ENCODE measurements at regions not wholly inside any gene's neighbourhood (a gene's known extent, or its start where the extent isn't known, plus 50 kb on each side); places are given as distances from the start of the nearest gene placed in this dataset.

DNA sequence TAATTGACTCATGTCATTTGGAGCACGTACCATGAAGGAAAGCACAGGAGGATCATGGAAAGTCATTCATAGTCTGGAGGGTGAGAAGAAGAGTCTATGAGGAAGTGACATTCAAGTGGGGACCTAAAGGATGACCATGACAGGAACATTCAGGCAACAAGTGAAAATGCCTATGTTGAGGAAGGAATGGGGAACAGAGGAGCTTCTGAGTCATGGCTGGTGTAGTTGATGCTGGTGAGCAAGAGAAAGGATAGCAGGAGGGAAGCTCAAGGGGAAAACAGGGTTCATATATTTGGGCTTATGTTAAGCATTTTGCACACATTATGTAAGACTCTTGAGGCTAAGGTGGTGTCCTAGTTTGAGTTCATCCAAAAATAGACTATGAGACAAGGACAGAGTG, 318.6 kb downstream of the HNRNPD start:
- no peak overlapping the region for H3K27ac ChIP-seq (ENCODE audit: low read length)
- H3K27me3 ChIP-seq (ENCODE audit: control insufficient read depth, insufficient read depth, low read length), result no peaks in the 10 kb centered on the region
- no peak for DNase-seq
- ATAC-seq, result no peak
- intact Hi-C loops (cut with micrococcal nuclease), result no loop called here
- H3K36me3 Mint-ChIP-seq, result no peaks in the 10 kb centered on the region
- H3K27me3 Mint-ChIP-seq (ENCODE audit: low read depth in 2 of 2), result peaks cover 7 to 16% of the 10 kb centered on the region in 2 donors
- H3K36me3 ChIP-seq (ENCODE audit: control insufficient read depth, insufficient read depth, low read length), result no peaks in the 10 kb centered on the region
- H3K4me3 ChIP-seq (ENCODE audit: low read length), result no peak overlapping the region
- H3K4me3 Mint-ChIP-seq, result no peak overlapping the region
- peaks cover 3 to 5% of the 10 kb centered on the region in 2 donors for H3K9me3 Mint-ChIP-seq
- WGBS (ENCODE audit: insufficient coverage), result 88% methylated on average over 1 of the region's 1 CpG
- H3K4me1 Mint-ChIP-seq, result no peaks in the 10 kb centered on the region
- H3K9me3 ChIP-seq (ENCODE audit: control insufficient read depth, insufficient read depth, low read length), result no peaks in the 10 kb centered on the region
- TF ChIP-seq CTCF (IDR thresholded peaks at IDR 0.05), result no peak
- no peak overlapping the region for H3K27ac Mint-ChIP-seq
- no peaks in the 10 kb centered on the region for H3K4me1 ChIP-seq (ENCODE audit: control insufficient read depth, insufficient read depth, low read length)

DNA sequence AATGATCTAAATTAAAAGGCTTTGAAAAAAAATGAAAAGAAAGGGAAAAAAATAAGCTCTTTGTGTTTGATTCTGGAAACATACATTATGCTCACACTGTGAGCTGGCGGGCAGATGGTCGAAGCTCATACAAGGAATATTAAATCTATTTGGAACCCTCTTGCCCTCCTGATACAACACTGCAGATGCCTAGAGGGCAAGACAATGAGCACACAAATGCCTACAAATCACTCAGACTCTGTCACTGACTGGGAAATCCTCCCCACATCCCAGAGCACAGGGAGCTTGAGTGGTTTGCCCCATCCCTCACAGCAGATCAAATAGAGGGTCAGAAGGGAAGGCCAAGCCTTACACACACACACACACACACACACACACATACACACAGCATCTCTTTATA, 320.4 kb downstream of the HNRNPD start:
- intact Hi-C loops (cut with micrococcal nuclease), result no loop called here
- Mint-ChIP-seq H3K9me3 (peaks cover 3 to 5% of the 10 kb centered on the region in 2 donors), H3K36me3 (no peaks in the 10 kb centered on the region), H3K27ac (no peak overlapping the region), H3K4me3 (no peak overlapping the region), H3K27me3 (ENCODE audit: low read depth in 2 of 2) (peaks cover 7 to 26% of the 10 kb centered on the region in 2 donors), H3K4me1 (no peaks in the 10 kb centered on the region)
- Histone ChIP-seq H3K4me1 (ENCODE audit: control insufficient read depth, insufficient read depth, low read length) (no peaks in the 10 kb centered on the region), H3K27ac (ENCODE audit: low read length) (no peak overlapping the region), H3K36me3 (ENCODE audit: control insufficient read depth, insufficient read depth, low read length) (no peaks in the 10 kb centered on the region), H3K4me3 (ENCODE audit: low read length) (no peak overlapping the region), H3K27me3 (ENCODE audit: control insufficient read depth, insufficient read depth, low read length) (no peaks in the 10 kb centered on the region), H3K9me3 (ENCODE audit: control insufficient read depth, insufficient read depth, low read length) (no peaks in the 10 kb centered on the region)
- no peak for DNase-seq
- no peak for ATAC-seq
- 96% methylated on average over 2 of the region's 2 CpGs for WGBS (ENCODE audit: insufficient coverage)
- no peak for TF ChIP-seq CTCF (IDR thresholded peaks at IDR 0.05)

GRCh38 chr4:82050796-82051195, 323.0 kb downstream of the HNRNPD start:
- peaks cover 1% of the 10 kb centered on the region for H3K27me3 ChIP-seq (ENCODE audit: control insufficient read depth, insufficient read depth, low read length)
- intact Hi-C loops (cut with micrococcal nuclease), result no loop called here
- H3K27me3 Mint-ChIP-seq (ENCODE audit: low read depth in 2 of 2), result peaks cover 14 to 48% of the 10 kb centered on the region in 2 donors
- H3K27ac ChIP-seq (ENCODE audit: low read length), result no peak overlapping the region
- ATAC-seq, result no peak
- WGBS (ENCODE audit: insufficient coverage), result 82% methylated on average over 2 of the region's 2 CpGs
- H3K36me3 Mint-ChIP-seq, result no peaks in the 10 kb centered on the region
- H3K4me3 ChIP-seq (ENCODE audit: low read length), result no peak overlapping the region
- no peaks in the 10 kb centered on the region for H3K4me1 Mint-ChIP-seq
- DNase-seq, result no peak
- no peaks in the 10 kb centered on the region for H3K4me1 ChIP-seq (ENCODE audit: control insufficient read depth, insufficient read depth, low read length)
- no peaks in the 10 kb centered on the region for H3K9me3 ChIP-seq (ENCODE audit: control insufficient read depth, insufficient read depth, low read length)
- no peak overlapping the region for H3K27ac Mint-ChIP-seq
- no peaks in the 10 kb centered on the region for H3K36me3 ChIP-seq (ENCODE audit: control insufficient read depth, insufficient read depth, low read length)
- no peak overlapping the region for H3K4me3 Mint-ChIP-seq
- peaks cover 0 to 5% of the 10 kb centered on the region in 2 donors for H3K9me3 Mint-ChIP-seq
- no peak for TF ChIP-seq CTCF (IDR thresholded peaks at IDR 0.05)

- no peak overlapping the region for H3K4me3 ChIP-seq (ENCODE audit: low read length)
- Mint-ChIP-seq H3K4me3 (no peak overlapping the region), H3K9me3 (no peaks in the 10 kb centered on the region), H3K27ac (no peak overlapping the region), H3K36me3 (no peaks in the 10 kb centered on the region), H3K4me1 (no peaks in the 10 kb centered on the region), H3K27me3 (ENCODE audit: low read depth in 2 of 2) (peaks cover 22 to 57% of the 10 kb centered on the region in 2 donors)
- H3K36me3 ChIP-seq (ENCODE audit: control insufficient read depth, insufficient read depth, low read length), result no peaks in the 10 kb centered on the region
- DNase-seq (no peak), ATAC-seq (no peak)
- peaks cover 9% of the 10 kb centered on the region for H3K27me3 ChIP-seq (ENCODE audit: control insufficient read depth, insufficient read depth, low read length)
- H3K9me3 ChIP-seq (ENCODE audit: control insufficient read depth, insufficient read depth, low read length), result no peaks in the 10 kb centered on the region
- H3K4me1 ChIP-seq (ENCODE audit: control insufficient read depth, insufficient read depth, low read length), result no peaks in the 10 kb centered on the region
- no peak for TF ChIP-seq CTCF (IDR thresholded peaks at IDR 0.05)
- WGBS (ENCODE audit: insufficient coverage), result no CpG with 5 or more reads among the region's 1 CpG
- intact Hi-C loops (cut with micrococcal nuclease), result no loop called here
- no peak overlapping the region for H3K27ac ChIP-seq (ENCODE audit: low read length)
These were observed 324.5 kb downstream of the HNRNPD start for GRCh38 chr4:82049294-82049693.

Measured in natural killer cell (primary cell).